Chondrocyte (in vitro differentiated cells): ENCODE measurements at regions not wholly inside any gene's neighbourhood (a gene's known extent, or its start where the extent isn't known, plus 50 kb on each side); places are given as distances from the start of the nearest gene placed in this dataset.

Source experiments
- DNase-seq: peaks from one replicate; pipeline ENCODE4 v3.0.0; 2021; ENCODE audit warnings: mixed read lengths, low spot score
- H3K27ac Mint-ChIP-seq: one replicate; pipeline ENCODE4 v1.8.0; 2021; ENCODE audit warnings: mild to moderate bottlenecking, moderate library complexity, mixed read lengths; ENCODE audit not compliant: unreplicated experiment
- H3K27me3 Mint-ChIP-seq: 2 replicates; pipeline ENCODE4 v1.8.0; 2021; ENCODE audit warnings: low read depth, mixed read lengths
- H3K36me3 Mint-ChIP-seq: 2 replicates; pipeline ENCODE4 v1.8.0; 2021; ENCODE audit warnings: low read depth, mixed read lengths
- H3K4me1 Mint-ChIP-seq: 2 replicates; pipeline ENCODE4 v1.8.0; 2021; ENCODE audit warnings: low read depth, mild to moderate bottlenecking, mixed read lengths
- H3K4me3 Mint-ChIP-seq: one replicate; pipeline ENCODE4 v1.8.0; 2021; ENCODE audit warnings: mild to moderate bottlenecking, moderate library complexity, mixed read lengths; ENCODE audit not compliant: unreplicated experiment
- H3K9me3 Mint-ChIP-seq: 2 replicates; pipeline ENCODE4 v1.8.0; 2021; ENCODE audit warnings: low read depth, mixed read lengths
- TF ChIP-seq, protein P1 (sequence below): fragments of 200-600 bp; sonication (generic); IDR thresholded peaks from 2 replicates; pipeline ENCODE4 v1.5.0; 2021; ENCODE audit warnings: antibody characterized with exemption, mild to moderate bottlenecking, moderate library complexity

DNA sequence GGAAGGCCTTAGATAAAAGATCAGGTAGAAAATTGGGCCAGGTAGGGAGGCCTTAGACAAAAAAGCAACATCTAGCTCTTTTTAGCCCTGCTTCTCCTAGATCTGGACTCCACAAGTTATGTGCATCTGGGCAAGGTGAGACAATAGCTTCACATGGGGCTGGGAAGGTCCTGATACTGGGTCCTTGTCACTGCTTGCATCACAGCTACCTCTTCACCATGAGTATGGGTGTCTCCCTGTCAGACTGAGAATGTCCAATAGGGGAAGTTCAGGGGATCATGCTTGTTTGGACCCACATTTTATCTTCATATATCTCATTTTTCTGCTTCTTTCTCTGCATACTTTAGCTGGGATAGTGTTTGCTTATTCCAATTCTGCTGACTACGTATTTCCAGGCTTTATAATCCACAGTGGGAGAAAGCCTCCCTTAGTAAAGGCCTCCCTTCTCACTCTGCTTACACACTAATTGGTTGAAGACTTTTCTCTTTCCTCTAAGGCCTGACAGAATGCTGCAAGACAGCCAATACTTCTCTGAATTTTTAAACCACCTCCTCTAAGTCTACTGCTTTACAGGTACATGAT lies 189.6 kb downstream of the CYRIA start:
- H3K9me3 Mint-ChIP-seq: no peaks in the 10 kb centered on the region
- no peaks in the 10 kb centered on the region for H3K4me1 Mint-ChIP-seq
- no peak for DNase-seq
- H3K27ac Mint-ChIP-seq: no peak overlapping the region
- peaks cover 17% of the 10 kb centered on the region for H3K27me3 Mint-ChIP-seq
- no peaks in the 10 kb centered on the region for H3K36me3 Mint-ChIP-seq
- no peak overlapping the region for H3K4me3 Mint-ChIP-seq
- TF ChIP-seq, protein P1, sequence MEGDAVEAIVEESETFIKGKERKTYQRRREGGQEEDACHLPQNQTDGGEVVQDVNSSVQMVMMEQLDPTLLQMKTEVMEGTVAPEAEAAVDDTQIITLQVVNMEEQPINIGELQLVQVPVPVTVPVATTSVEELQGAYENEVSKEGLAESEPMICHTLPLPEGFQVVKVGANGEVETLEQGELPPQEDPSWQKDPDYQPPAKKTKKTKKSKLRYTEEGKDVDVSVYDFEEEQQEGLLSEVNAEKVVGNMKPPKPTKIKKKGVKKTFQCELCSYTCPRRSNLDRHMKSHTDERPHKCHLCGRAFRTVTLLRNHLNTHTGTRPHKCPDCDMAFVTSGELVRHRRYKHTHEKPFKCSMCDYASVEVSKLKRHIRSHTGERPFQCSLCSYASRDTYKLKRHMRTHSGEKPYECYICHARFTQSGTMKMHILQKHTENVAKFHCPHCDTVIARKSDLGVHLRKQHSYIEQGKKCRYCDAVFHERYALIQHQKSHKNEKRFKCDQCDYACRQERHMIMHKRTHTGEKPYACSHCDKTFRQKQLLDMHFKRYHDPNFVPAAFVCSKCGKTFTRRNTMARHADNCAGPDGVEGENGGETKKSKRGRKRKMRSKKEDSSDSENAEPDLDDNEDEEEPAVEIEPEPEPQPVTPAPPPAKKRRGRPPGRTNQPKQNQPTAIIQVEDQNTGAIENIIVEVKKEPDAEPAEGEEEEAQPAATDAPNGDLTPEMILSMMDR: no peak

DNA sequence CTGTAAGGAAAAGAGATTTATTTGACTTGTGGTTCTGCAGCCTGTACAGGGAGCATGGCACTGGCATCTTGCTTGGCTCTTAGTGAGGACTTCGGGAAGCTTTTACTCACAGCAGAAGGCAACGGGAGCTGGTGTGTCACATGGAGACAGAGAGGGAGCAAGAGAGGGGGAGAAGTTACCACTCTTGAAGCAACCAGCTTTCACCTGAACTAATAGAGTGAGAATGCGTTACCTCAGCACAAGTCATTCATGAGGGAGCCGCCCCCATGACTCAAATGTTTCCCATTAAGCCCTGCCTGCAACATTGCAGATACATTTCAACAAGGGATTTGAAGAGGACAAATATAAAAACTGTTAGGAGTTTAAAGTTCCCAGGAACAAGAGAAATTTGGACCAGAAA lies 190.0 kb downstream of the CYRIA start:
- TF ChIP-seq, protein P1: no peak
- no peak overlapping the region for H3K27ac Mint-ChIP-seq
- H3K4me1 Mint-ChIP-seq: no peaks in the 10 kb centered on the region
- H3K27me3 Mint-ChIP-seq: peaks cover 13% of the 10 kb centered on the region
- no peak for DNase-seq
- H3K36me3 Mint-ChIP-seq: no peaks in the 10 kb centered on the region
- no peaks in the 10 kb centered on the region for H3K9me3 Mint-ChIP-seq
- H3K4me3 Mint-ChIP-seq: no peak overlapping the region

DNA sequence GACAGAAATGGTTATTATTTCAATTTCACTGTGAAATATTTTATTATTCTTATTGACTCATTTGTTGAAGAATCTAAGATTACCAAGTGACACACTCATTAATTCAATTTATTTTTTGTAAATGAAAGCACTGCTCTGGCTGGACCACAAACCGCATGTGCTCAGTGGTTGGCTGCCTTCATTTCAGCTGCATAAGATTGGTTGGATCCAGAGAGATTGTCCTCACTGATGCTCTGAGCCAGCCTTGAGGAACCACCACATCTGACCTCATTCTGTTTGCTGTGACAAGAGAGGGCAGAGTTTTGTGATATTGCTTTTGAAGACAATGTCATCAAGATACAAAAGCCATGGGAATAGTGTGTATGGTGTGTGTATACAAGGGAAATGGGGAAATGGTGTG lies 192.1 kb downstream of the CYRIA start:
- TF ChIP-seq, protein P1: no peak
- no peaks in the 10 kb centered on the region for H3K36me3 Mint-ChIP-seq

DNA sequence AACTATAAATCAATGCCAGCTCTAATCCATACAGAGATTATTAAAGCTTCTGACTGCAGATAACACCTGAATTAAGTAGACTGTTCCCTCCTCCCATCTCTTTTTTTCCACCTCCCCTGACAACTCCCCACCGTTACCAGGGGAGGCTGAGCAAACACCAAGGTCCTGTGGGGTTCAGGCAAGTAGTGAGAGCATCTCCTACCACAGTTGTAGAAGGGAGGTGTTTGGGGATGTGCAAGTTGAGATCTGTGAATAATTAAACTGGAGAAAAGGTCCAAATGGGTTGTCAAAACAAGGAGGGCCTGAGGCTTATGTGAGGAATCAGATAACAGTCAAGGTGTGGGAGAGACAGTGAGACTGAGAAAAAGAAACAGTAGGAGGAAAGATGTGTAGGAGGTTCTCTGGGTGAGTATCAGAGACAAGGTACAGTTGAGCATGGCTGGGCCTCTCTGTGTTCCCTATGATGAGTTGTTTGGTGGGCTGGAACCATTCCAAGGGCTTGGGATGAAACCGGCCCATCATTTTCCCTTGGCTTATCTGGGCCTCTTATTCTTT lies 194.6 kb downstream of the CYRIA start:
- Mint-ChIP-seq H3K27me3 (peaks cover 7% of the 10 kb centered on the region), H3K27ac (no peak overlapping the region), H3K9me3 (no peaks in the 10 kb centered on the region), H3K4me3 (no peak overlapping the region), H3K36me3 (no peaks in the 10 kb centered on the region), H3K4me1 (no peaks in the 10 kb centered on the region)
- DNase-seq: no peak
- TF ChIP-seq, protein P1: no peak

More for the DNA sequence above, 192.1 kb downstream of the CYRIA start:
- Mint-ChIP-seq H3K9me3 (no peaks in the 10 kb centered on the region), H3K4me3 (no peak overlapping the region), H3K27me3 (peaks cover 11% of the 10 kb centered on the region), H3K4me1 (no peaks in the 10 kb centered on the region), H3K27ac (no peak overlapping the region)
- no peak for DNase-seq

DNA sequence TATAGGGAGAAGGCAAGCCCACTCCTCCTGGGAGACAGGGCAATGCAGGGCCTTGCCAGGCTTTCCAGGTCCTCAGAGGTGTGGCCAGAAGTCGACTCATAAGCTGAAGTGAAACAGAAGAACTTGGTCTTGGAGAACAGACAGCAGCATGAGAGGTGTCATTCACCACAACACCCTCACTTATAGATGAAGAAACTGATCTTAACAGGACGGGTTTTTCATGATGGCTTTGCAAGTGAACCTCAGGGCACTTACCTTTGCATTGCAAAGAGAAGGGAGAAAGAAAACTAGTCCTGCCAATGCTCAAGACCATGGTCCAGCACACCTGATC lies 198.8 kb downstream of the CYRIA start:
- Mint-ChIP-seq H3K27ac (no peak overlapping the region), H3K4me3 (no peak overlapping the region), H3K27me3 (peaks cover 3% of the 10 kb centered on the region), H3K4me1 (no peaks in the 10 kb centered on the region), H3K36me3 (no peaks in the 10 kb centered on the region), H3K9me3 (no peaks in the 10 kb centered on the region)
- TF ChIP-seq, protein P1: no peak
- no peak for DNase-seq
